GM19468 (cell line): ENCODE measurements at regions not wholly inside any gene's neighbourhood (a gene's known extent, or its start where the extent isn't known, plus 50 kb on each side); places are given as distances from the start of the nearest gene placed in this dataset.

Experiments
- ATAC-seq: cut with Tn5 transposase; IDR thresholded peaks from one replicate; pipeline ENCODE4 v1.9.1; 2021; ENCODE audit warnings: mild to moderate bottlenecking, moderate library complexity, moderate number of reproducible peaks; ENCODE audit not compliant: unreplicated experiment; ENCODE audit errors: extremely low read depth

- ATAC-seq = no peak
Measured at GRCh38 chr18:22106536-22107292, 62.7 kb upstream of the GATA6 start.

- no peak for ATAC-seq
Measured at GRCh38 chr18:22108674-22109073, 60.7 kb upstream of the GATA6 start.

- ATAC-seq = no peak
Measured at GRCh38 chr18:22109535-22109934, 59.9 kb upstream of the GATA6 start.

GRCh38 chr18:22110461-22110924 lies 58.9 kb upstream of the GATA6 start:
- no peak for ATAC-seq

- ATAC-seq = no peak
Measured at GRCh38 chr18:22112215-22112614, 57.2 kb upstream of the GATA6 start.

- ATAC-seq = no peak
Measured at GRCh38 chr18:22113144-22113844, 56.1 kb upstream of the GATA6 start.

GRCh38 chr18:22114526-22115321 lies 54.7 kb upstream of the GATA6 start:
- no peak for ATAC-seq

GRCh38 chr18:22115573-22115972 lies 53.8 kb upstream of the GATA6 start:
- no peak for ATAC-seq
